Keratinocyte (primary cell): ENCODE measurements at regions not wholly inside any gene's neighbourhood (a gene's known extent, or its start where the extent isn't known, plus 50 kb on each side); places are given as distances from the start of the nearest gene placed in this dataset.

Experiments
- EZH2 ChIP-seq: IDR thresholded peaks from one replicate; pipeline ENCODE4 v1.6.1; 2012; ENCODE audit warnings: inconsistent platforms, mild to moderate bottlenecking, low read length, moderate library complexity
- TF ChIP-seq, protein P1 (sequence below), 3 experiments: IDR thresholded peaks in 1 of 3; conservative IDR thresholded peaks in 1 of 3; optimal IDR thresholded peaks in 1 of 3; 2 replicates in 2 of 3; 3 replicates in 1 of 3; pipeline versions ENCODE3 to v1.5.1; 2011; ENCODE audit warnings: low read length in 3 of 3, mild to moderate bottlenecking in 3 of 3, moderate library complexity in 2 of 3, control low read depth in 1 of 3, inconsistent platforms in 1 of 3; ENCODE audit not compliant: insufficient read depth in 2 of 3; ENCODE audit errors: extremely low read depth in 1 of 3

DNA sequence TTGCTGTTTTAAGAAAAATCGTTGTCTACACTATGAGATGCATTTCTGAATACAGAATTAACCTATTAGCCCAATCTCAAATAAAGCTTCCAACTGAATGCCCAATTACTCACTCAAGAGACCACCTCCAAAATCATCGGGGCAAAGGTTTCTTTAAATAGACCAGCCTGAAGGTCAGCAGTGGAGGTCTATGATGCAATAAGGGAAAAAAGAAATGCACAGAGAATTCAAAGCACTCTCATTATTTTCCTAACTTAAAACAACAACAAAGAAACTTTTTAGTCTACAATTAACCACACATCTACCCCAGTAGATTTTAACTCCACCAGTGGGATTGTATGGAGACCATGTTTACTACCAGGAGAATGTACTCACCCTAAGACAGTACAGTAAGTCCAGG lies 657.7 kb upstream of the CCDC54 start:
- TF ChIP-seq, protein P1, sequence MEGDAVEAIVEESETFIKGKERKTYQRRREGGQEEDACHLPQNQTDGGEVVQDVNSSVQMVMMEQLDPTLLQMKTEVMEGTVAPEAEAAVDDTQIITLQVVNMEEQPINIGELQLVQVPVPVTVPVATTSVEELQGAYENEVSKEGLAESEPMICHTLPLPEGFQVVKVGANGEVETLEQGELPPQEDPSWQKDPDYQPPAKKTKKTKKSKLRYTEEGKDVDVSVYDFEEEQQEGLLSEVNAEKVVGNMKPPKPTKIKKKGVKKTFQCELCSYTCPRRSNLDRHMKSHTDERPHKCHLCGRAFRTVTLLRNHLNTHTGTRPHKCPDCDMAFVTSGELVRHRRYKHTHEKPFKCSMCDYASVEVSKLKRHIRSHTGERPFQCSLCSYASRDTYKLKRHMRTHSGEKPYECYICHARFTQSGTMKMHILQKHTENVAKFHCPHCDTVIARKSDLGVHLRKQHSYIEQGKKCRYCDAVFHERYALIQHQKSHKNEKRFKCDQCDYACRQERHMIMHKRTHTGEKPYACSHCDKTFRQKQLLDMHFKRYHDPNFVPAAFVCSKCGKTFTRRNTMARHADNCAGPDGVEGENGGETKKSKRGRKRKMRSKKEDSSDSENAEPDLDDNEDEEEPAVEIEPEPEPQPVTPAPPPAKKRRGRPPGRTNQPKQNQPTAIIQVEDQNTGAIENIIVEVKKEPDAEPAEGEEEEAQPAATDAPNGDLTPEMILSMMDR (optimal IDR thresholded peaks at IDR 0.05 in 1 of 3, IDR thresholded peaks at IDR 0.05 in 1 of 3, conservative IDR thresholded peaks at IDR 0.05 in 1 of 3; ENCODE audit: extremely low read depth in 1 of 3, insufficient read depth in 2 of 3, low read length in 3 of 3), result no peak
- TF ChIP-seq EZH2, result no peak
